ENCODE measurements at regions not wholly inside any gene's neighbourhood (a gene's known extent, or its start where the extent isn't known, plus 50 kb on each side); places are given as distances from the start of the nearest gene placed in this dataset.
"Not testable (repeated sequence)": the region's sequence is repeated elsewhere in the genome, so short reads cannot be mapped to it uniquely, and the experiment has no call there.

- TF ChIP-seq CTCF (IDR thresholded peaks at IDR 0.05): no peak
- no peak overlapping the region for H3K27ac ChIP-seq
- H3K4me3 ChIP-seq: no peak overlapping the region
- DNase-seq (ENCODE audit: low spot score): no peak
Measured at GRCh38 chr6:140533526-140533925, 1159.1 kb upstream of the CITED2 start.

- DNase-seq (ENCODE audit: low spot score): no peak
- TF ChIP-seq CTCF (IDR thresholded peaks at IDR 0.05): no peak
- Histone ChIP-seq H3K4me3 (no peak overlapping the region), H3K27ac (no peak overlapping the region)
Measured at GRCh38 chr6:140504776-140505175, 1130.3 kb upstream of the CITED2 start.

GRCh38 chr6:140500849-140501248 is 1126.4 kb upstream of the CITED2 start:
- H3K27ac ChIP-seq: no peak overlapping the region
- DNase-seq (ENCODE audit: low spot score): no peak
- no peak for TF ChIP-seq CTCF (IDR thresholded peaks at IDR 0.05)
- no peak overlapping the region for H3K4me3 ChIP-seq

GRCh38 chr6:140499607-140500006 is 1125.2 kb upstream of the CITED2 start:
- DNase-seq (ENCODE audit: low spot score): no peak
- no peak for TF ChIP-seq CTCF (IDR thresholded peaks at IDR 0.05)
- Histone ChIP-seq H3K27ac (no peak overlapping the region), H3K4me3 (no peak overlapping the region)

- no peak for DNase-seq (ENCODE audit: low spot score)
- H3K27ac ChIP-seq: no peak overlapping the region
- no peak overlapping the region for H3K4me3 ChIP-seq
- TF ChIP-seq CTCF (IDR thresholded peaks at IDR 0.05): no peak
Measured at GRCh38 chr6:140494321-140495108, 1120.1 kb upstream of the CITED2 start.

- not testable (repeated sequence) for H3K27ac ChIP-seq; H3K4me3 ChIP-seq; DNase-seq (ENCODE audit: low spot score)
Measured at GRCh38 chr6:140493470-140493869, 1119.0 kb upstream of the CITED2 start.

- TF ChIP-seq CTCF (IDR thresholded peaks at IDR 0.05): no peak
- no peak for DNase-seq (ENCODE audit: low spot score)
- Histone ChIP-seq H3K4me3 (no peak overlapping the region), H3K27ac (no peak overlapping the region)
Measured at GRCh38 chr6:140490081-140490480, 1115.6 kb upstream of the CITED2 start.

Data from coronary artery (tissue), 2 donors.